ENCODE measurements at regions not wholly inside any gene's neighbourhood (a gene's known extent, or its start where the extent isn't known, plus 50 kb on each side); places are given as distances from the start of the nearest gene placed in this dataset.

DNA sequence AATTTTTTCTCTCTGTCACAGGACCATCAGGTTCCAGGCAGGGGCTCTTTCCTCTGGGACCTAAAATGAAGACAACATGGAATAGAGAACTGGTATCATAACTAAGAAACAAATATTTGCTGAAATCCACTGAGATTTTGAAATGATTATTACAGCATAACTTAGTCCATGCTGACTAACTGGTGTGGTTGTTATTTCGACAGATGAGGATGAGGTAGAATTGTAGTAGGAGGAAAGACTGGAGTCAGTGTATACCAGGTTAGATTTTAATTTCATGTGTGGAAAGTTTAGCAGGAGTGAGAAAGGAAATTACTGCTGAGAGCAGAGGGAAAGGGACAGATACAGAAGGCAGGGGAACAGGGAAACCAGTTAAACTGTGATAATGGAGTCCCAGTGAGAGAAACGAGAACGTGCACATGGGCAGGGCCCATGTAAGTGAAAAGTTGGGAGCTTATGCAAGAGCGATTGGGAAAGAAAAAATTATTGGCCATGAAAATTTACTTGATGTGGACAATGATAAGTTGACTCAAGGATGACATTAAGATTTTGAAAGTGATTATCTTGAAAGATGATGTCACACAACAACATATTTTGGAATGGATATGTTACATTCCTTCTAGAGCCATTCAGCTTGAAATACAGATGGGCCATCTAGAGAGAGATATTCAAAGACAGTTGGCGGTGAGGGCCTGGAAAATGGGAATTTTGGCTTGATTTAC lies 98.7 kb upstream of the DDIT4L start:
- Histone ChIP-seq H3K4me3 (replicated peaks in 1 of 2; ENCODE audit: low read depth in 1 of 2, low read length in 2 of 2) (no peak overlapping the region), H3K36me3 (ENCODE audit: control insufficient read depth in 1 of 2, insufficient read depth in 2 of 2, low read length in 2 of 2) (no peaks in the 10 kb centered on the region), H3K27ac (ENCODE audit: low read depth, low read length) (no peak overlapping the region), H4K20me1 (ENCODE audit: insufficient read depth) (no peaks in the 10 kb centered on the region), H3K9me3 (ENCODE audit: control insufficient read depth in 1 of 2, insufficient read depth in 1 of 2, low read depth in 1 of 2, low read length in 2 of 2) (no peaks in the 10 kb centered on the region), H3K4me2 (ENCODE audit: low read length) (no peak overlapping the region), H3K9me2 (ENCODE audit: insufficient read depth) (no peaks in the 10 kb centered on the region), H3K79me2 (ENCODE audit: insufficient read depth, low read length) (no peaks in the 10 kb centered on the region), H3K4me1 (ENCODE audit: control insufficient read depth in 1 of 2, insufficient read depth in 2 of 2, low read length in 2 of 2) (peaks cover 0 to 6% of the 10 kb centered on the region in 2 experiments; a peak in 1 of 4 replicates), H2AFZ (ENCODE audit: low read depth, low read length, poor library complexity, severe bottlenecking) (no peak overlapping the region), H3K9ac (ENCODE audit: low read length) (no peak overlapping the region), H3K27me3 (ENCODE audit: insufficient read depth, low read length) (no peaks in the 10 kb centered on the region)
- intact Hi-C loops (cut with micrococcal nuclease): no loop called here
- ChIA-PET CTCF (no interaction called here), POLR2A (no interaction called here), RAD21 (ENCODE audit: low non-redundant PET in 1 of 2, low total read pairs in 2 of 2, uncharacterized antibody in 2 of 2, unreplicated experiment in 2 of 2) (no interaction called here)
- DNase-seq (ENCODE audit: low read depth, low spot score): no peak
- TF ChIP-seq, protein P1, sequence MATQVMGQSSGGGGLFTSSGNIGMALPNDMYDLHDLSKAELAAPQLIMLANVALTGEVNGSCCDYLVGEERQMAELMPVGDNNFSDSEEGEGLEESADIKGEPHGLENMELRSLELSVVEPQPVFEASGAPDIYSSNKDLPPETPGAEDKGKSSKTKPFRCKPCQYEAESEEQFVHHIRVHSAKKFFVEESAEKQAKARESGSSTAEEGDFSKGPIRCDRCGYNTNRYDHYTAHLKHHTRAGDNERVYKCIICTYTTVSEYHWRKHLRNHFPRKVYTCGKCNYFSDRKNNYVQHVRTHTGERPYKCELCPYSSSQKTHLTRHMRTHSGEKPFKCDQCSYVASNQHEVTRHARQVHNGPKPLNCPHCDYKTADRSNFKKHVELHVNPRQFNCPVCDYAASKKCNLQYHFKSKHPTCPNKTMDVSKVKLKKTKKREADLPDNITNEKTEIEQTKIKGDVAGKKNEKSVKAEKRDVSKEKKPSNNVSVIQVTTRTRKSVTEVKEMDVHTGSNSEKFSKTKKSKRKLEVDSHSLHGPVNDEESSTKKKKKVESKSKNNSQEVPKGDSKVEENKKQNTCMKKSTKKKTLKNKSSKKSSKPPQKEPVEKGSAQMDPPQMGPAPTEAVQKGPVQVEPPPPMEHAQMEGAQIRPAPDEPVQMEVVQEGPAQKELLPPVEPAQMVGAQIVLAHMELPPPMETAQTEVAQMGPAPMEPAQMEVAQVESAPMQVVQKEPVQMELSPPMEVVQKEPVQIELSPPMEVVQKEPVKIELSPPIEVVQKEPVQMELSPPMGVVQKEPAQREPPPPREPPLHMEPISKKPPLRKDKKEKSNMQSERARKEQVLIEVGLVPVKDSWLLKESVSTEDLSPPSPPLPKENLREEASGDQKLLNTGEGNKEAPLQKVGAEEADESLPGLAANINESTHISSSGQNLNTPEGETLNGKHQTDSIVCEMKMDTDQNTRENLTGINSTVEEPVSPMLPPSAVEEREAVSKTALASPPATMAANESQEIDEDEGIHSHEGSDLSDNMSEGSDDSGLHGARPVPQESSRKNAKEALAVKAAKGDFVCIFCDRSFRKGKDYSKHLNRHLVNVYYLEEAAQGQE (IDR thresholded peaks at IDR 0.05; ENCODE audit: low read depth): no peak
- TF ChIP-seq SRF (IDR thresholded peaks at IDR 0.05; ENCODE audit: low read depth): no peak
- no peak for TF ChIP-seq ELF1 (IDR thresholded peaks at IDR 0.05; ENCODE audit: borderline replicate concordance, low read depth)
- TF ChIP-seq SP1 (IDR thresholded peaks at IDR 0.05; ENCODE audit: low read depth): no peak
- TF ChIP-seq ZFX (IDR thresholded peaks at IDR 0.05): no peak
- no peak for TF ChIP-seq CBX3 (IDR thresholded peaks at IDR 0.05; ENCODE audit: low read depth)
- no peak for TF ChIP-seq TCF7L2 (IDR thresholded peaks at IDR 0.05; ENCODE audit: borderline replicate concordance, extremely low read depth, insufficient read depth, insufficient read length)
- no peak for ATAC-seq
- BruUV-seq (replicated peaks): no TSS peak
